Activated CD4-positive, alpha-beta T cell treated with anti-CD3 and anti-CD28 coated beads, Interleukin-10, Interleukin-2, amounts not matched to agents 100 ng/mL and 50 ng/mL, durations not matched to agents 16 hours and 8 hours (primary cell): ENCODE measurements at regions not wholly inside any gene's neighbourhood (a gene's known extent, or its start where the extent isn't known, plus 50 kb on each side); places are given as distances from the start of the nearest gene placed in this dataset.

Source experiments
- DNase-seq: peaks from one replicate; pipeline ENCODE4 v3.0.0-alpha.2; 2020

GRCh38 chrX:39653691-39654090 lies 444.1 kb downstream of the BCOR start:
- no peak for DNase-seq

GRCh38 chrX:39654183-39654925 lies 443.4 kb downstream of the BCOR start:
- DNase-seq, result no peak

- no peak for DNase-seq
These were observed 442.8 kb downstream of the BCOR start for GRCh38 chrX:39654952-39655351.

- DNase-seq, result no peak
These were observed 436.4 kb downstream of the BCOR start for GRCh38 chrX:39661116-39661907.

GRCh38 chrX:39665830-39666518 lies 431.8 kb downstream of the BCOR start:
- DNase-seq, result no peak

GRCh38 chrX:39667191-39667590 lies 430.6 kb downstream of the BCOR start:
- no peak for DNase-seq

GRCh38 chrX:39667736-39668482 lies 429.8 kb downstream of the BCOR start:
- DNase-seq, result no peak

- no peak for DNase-seq
These were observed 428.1 kb downstream of the BCOR start for GRCh38 chrX:39669668-39670067.

- DNase-seq, result no peak
These were observed 427.5 kb downstream of the BCOR start for GRCh38 chrX:39670281-39670680.

- DNase-seq, result no peak
These were observed 425.4 kb downstream of the BCOR start for GRCh38 chrX:39672405-39672804.

GRCh38 chrX:39674490-39675161 lies 423.1 kb downstream of the BCOR start:
- DNase-seq, result no peak

- no peak for DNase-seq
These were observed 422.6 kb downstream of the BCOR start for GRCh38 chrX:39675162-39675553.

GRCh38 chrX:39675619-39676018 lies 422.1 kb downstream of the BCOR start:
- DNase-seq, result no peak

GRCh38 chrX:39676434-39676833 lies 421.3 kb downstream of the BCOR start:
- DNase-seq, result no peak

GRCh38 chrX:39677585-39677977 lies 420.2 kb downstream of the BCOR start:
- no peak for DNase-seq

GRCh38 chrX:39677978-39678791 lies 419.6 kb downstream of the BCOR start:
- no peak for DNase-seq

- no peak for DNase-seq
These were observed 418.8 kb downstream of the BCOR start for GRCh38 chrX:39678914-39679313.

GRCh38 chrX:39679497-39680157 lies 418.1 kb downstream of the BCOR start:
- DNase-seq, result no peak

- DNase-seq, result no peak
These were observed 415.9 kb downstream of the BCOR start for GRCh38 chrX:39681885-39682284.

- DNase-seq, result no peak
These were observed 415.0 kb downstream of the BCOR start for GRCh38 chrX:39682778-39683177.

- no peak for DNase-seq
These were observed 409.6 kb downstream of the BCOR start for GRCh38 chrX:39688219-39688575.
